ENCODE measurements at regions not wholly inside any gene's neighbourhood (a gene's known extent, or its start where the extent isn't known, plus 50 kb on each side); places are given as distances from the start of the nearest gene placed in this dataset.

- CTCF ChIA-PET, result no interaction called here
- no peak for ATAC-seq
- POLR2A ChIA-PET, result no interaction called here
- 58% methylated on average over 5 of the region's 5 CpGs for WGBS (ENCODE audit: missing lambda C conversion rate)
- no peaks in the 10 kb centered on the region; the same call in 2 of the 3 replicates for H3K4me1 ChIP-seq
- no peak overlapping the region for H3K4me2 ChIP-seq
- no peaks in the 10 kb centered on the region for H3K9me3 ChIP-seq
- no peak overlapping the region for H3K27ac ChIP-seq
- H3K4me3 ChIP-seq, result no peak overlapping the region
- FAIRE-seq, result no peak
- no peak for DNase-seq (ENCODE audit: low read depth in 1 of 2, low spot score in 1 of 2)
- TF ChIP-seq MAFK (IDR thresholded peaks at IDR 0.05; ENCODE audit: partially characterized antibody) (no peak), FOSB (CRISPR knock-in tag; IDR thresholded peaks at IDR 0.05) (no peak), TP53 (CRISPR knock-in tag; IDR thresholded peaks at IDR 0.05) (no peak), CBX2 (IDR thresholded peaks at IDR 0.05; ENCODE audit: borderline replicate concordance, low read depth) (no peak), PBX3 (IDR thresholded peaks at IDR 0.05) (no peak), POLR2AphosphoS2 (conservative IDR thresholded peaks at IDR 0.05; ENCODE audit: low read length) (no peak), E2F6 (IDR thresholded peaks at IDR 0.05; ENCODE audit: borderline replicate concordance, low read depth) (no peak), SREBF2 (IDR thresholded peaks at IDR 0.05) (no peak), ZFP36 (IDR thresholded peaks at IDR 0.05; ENCODE audit: borderline replicate concordance, partially characterized antibody) (no peak), TFCP2L1 (CRISPR knock-in tag; IDR thresholded peaks at IDR 0.05) (no peak), ZSCAN20 (CRISPR knock-in tag; IDR thresholded peaks at IDR 0.05) (no peak), GATA3 (IDR thresholded peaks at IDR 0.05; ENCODE audit: borderline replicate concordance) (no peak), BCL3 (IDR thresholded peaks at IDR 0.05) (no peak)
These were observed 365.1 kb downstream of the DDX10 start for GRCh38 chr11:109029927-109030326.

- CTCF ChIA-PET, result no interaction called here
- FAIRE-seq (no peak), DNase-seq (ENCODE audit: low read depth in 1 of 2, low spot score in 1 of 2) (no peak), ATAC-seq (no peak)
- 32% methylated on average over 2 of the region's 2 CpGs for WGBS (ENCODE audit: missing lambda C conversion rate)
- no peak overlapping the region for H3K27ac ChIP-seq
- H3K4me3 ChIP-seq, result no peak overlapping the region
- no peak overlapping the region for H3K4me2 ChIP-seq
- no peak for TF ChIP-seq JUNB (IDR thresholded peaks at IDR 0.05)
- TF ChIP-seq MYC (IDR thresholded peaks at IDR 0.05; ENCODE audit: borderline replicate concordance, low read length), result no peak
- TF ChIP-seq SREBF2 (IDR thresholded peaks at IDR 0.05), result no peak
- TF ChIP-seq ZFP36 (IDR thresholded peaks at IDR 0.05; ENCODE audit: borderline replicate concordance, partially characterized antibody), result no peak
- no peak for TF ChIP-seq CBX8 (IDR thresholded peaks at IDR 0.05)
- TF ChIP-seq CEBPB (IDR thresholded peaks at IDR 0.05), result no peak
- TF ChIP-seq PBX3 (IDR thresholded peaks at IDR 0.05), result no peak
- no peak for TF ChIP-seq NPAS2 (CRISPR knock-in tag; IDR thresholded peaks at IDR 0.05; ENCODE audit: borderline replicate concordance)
- POLR2A ChIA-PET, result no interaction called here
- no peaks in the 10 kb centered on the region for H3K9me3 ChIP-seq
- H3K4me1 ChIP-seq, result no peaks in the 10 kb centered on the region
These were observed 368.9 kb downstream of the DDX10 start for GRCh38 chr11:109033627-109034338.

GRCh38 chr11:109034339-109034696 lies 369.4 kb downstream of the DDX10 start:
- DNase-seq (ENCODE audit: low read depth in 1 of 2, low spot score in 1 of 2) (no peak), FAIRE-seq (no peak), ATAC-seq (no peak)
- Histone ChIP-seq H3K4me2 (no peak overlapping the region), H3K4me1 (no peaks in the 10 kb centered on the region), H3K4me3 (no peak overlapping the region), H3K27ac (no peak overlapping the region), H3K9me3 (no peaks in the 10 kb centered on the region)
- WGBS (ENCODE audit: missing lambda C conversion rate), result 71% methylated on average over 1 of the region's 1 CpG
- POLR2A ChIA-PET, result no interaction called here
- CTCF ChIA-PET, result no interaction called here
- TF ChIP-seq RFX5 (IDR thresholded peaks at IDR 0.05) (no peak), FOSL2 (IDR thresholded peaks at IDR 0.05) (no peak), FOSL2 (CRISPR knock-in tag; IDR thresholded peaks at IDR 0.05) (no peak), ELK1 (IDR thresholded peaks at IDR 0.05; ENCODE audit: low read depth, low read length) (no peak), SREBF2 (IDR thresholded peaks at IDR 0.05) (no peak), SMC3 (IDR thresholded peaks at IDR 0.05) (no peak), EHMT2 (IDR thresholded peaks at IDR 0.05; ENCODE audit: low read depth) (no peak), ZFP36 (IDR thresholded peaks at IDR 0.05; ENCODE audit: borderline replicate concordance, partially characterized antibody) (no peak), FOXS1 (CRISPR knock-in tag; IDR thresholded peaks at IDR 0.05) (no peak), RAD21 (conservative IDR thresholded peaks at IDR 0.05 in 1 of 2, IDR thresholded peaks at IDR 0.05 in 1 of 2) (no peak), ESRRA (IDR thresholded peaks at IDR 0.05; ENCODE audit: borderline replicate concordance, low read length) (no peak), POLR2A (IDR thresholded peaks at IDR 0.05; ENCODE audit: low read length) (no peak), KDM1A (IDR thresholded peaks at IDR 0.05; ENCODE audit: low read depth) (no peak), ZNF302 (CRISPR knock-in tag; IDR thresholded peaks at IDR 0.05) (no peak)
